Ectodermal cell (in vitro differentiated cells): ENCODE measurements at regions not wholly inside any gene's neighbourhood (a gene's known extent, or its start where the extent isn't known, plus 50 kb on each side); places are given as distances from the start of the nearest gene placed in this dataset.

ENCODE experiments used
- H3K27ac ChIP-seq: 2 replicates; pipeline ENCODE4 v1.7.0; 2013; ENCODE audit warnings: mild to moderate bottlenecking, low read depth, low read length; ENCODE audit not compliant: insufficient read depth, poor library complexity, severe bottlenecking
- H3K27me3 ChIP-seq: 2 replicates; pipeline ENCODE4 v1.7.0; 2013; ENCODE audit warnings: mild to moderate bottlenecking, low read length; ENCODE audit not compliant: insufficient read depth, control insufficient read depth, poor library complexity, severe bottlenecking
- H3K36me3 ChIP-seq: one replicate; pipeline ENCODE4 v1.7.0; 2013; ENCODE audit warnings: low read length; ENCODE audit not compliant: control insufficient read depth, insufficient read depth
- H3K4me1 ChIP-seq: one replicate; pipeline ENCODE4 v1.7.0; 2013; ENCODE audit warnings: low read length; ENCODE audit not compliant: control insufficient read depth, insufficient read depth
- H3K4me3 ChIP-seq: 2 replicates; pipeline ENCODE4 v1.7.0; 2013; ENCODE audit warnings: low read depth, low read length, control low read depth; ENCODE audit not compliant: insufficient read depth
- H3K9me3 ChIP-seq: 2 replicates; pipeline ENCODE4 v1.7.0; 2013; ENCODE audit warnings: mild to moderate bottlenecking, low read length, moderate library complexity; ENCODE audit not compliant: control insufficient read depth
- WGBS, 2 experiments: methylation state at CpG; one replicate each; pipeline ENCODE4 v1.1.7; 2013; ENCODE audit warnings: missing lambda C conversion rate in 2 of 2; 5-methylcytosine and 5-hydroxymethylcytosine counted together

GRCh38 chr7:88399696-88400240 is 93.1 kb upstream of the STEAP4 start:
- Histone ChIP-seq H3K9me3 (no peaks in the 10 kb centered on the region), H3K4me3 (no peak overlapping the region), H3K27ac (no peak overlapping the region), H3K4me1 (no peaks in the 10 kb centered on the region), H3K27me3 (no peaks in the 10 kb centered on the region), H3K36me3 (no peaks in the 10 kb centered on the region)
- 87 to 96% methylated on average over 5 of the region's 5 CpGs for WGBS, 2 experiments

GRCh38 chr7:88399036-88399435 is 92.3 kb upstream of the STEAP4 start:
- no peaks in the 10 kb centered on the region for H3K27me3 ChIP-seq
- 84% methylated on average over 9 of the region's 9 CpGs for WGBS, 2 experiments
- no peak overlapping the region for H3K27ac ChIP-seq

GRCh38 chr7:88398459-88398858 is 91.8 kb upstream of the STEAP4 start:
- no peak overlapping the region for H3K27ac ChIP-seq
- no peaks in the 10 kb centered on the region for H3K9me3 ChIP-seq
- no peaks in the 10 kb centered on the region for H3K36me3 ChIP-seq
- H3K27me3 ChIP-seq, result no peaks in the 10 kb centered on the region
- WGBS, 2 experiments, result 92% methylated on average over 1 of the region's 1 CpG; no CpG with 5 or more reads in 1 of the 2 experiments
- no peak overlapping the region for H3K4me3 ChIP-seq
- no peaks in the 10 kb centered on the region for H3K4me1 ChIP-seq

More at GRCh38 chr7:88399036-88399435, 92.3 kb upstream of the STEAP4 start:
- no peak overlapping the region for H3K4me3 ChIP-seq
- no peaks in the 10 kb centered on the region for H3K4me1 ChIP-seq
- H3K36me3 ChIP-seq, result no peaks in the 10 kb centered on the region
- H3K9me3 ChIP-seq, result no peaks in the 10 kb centered on the region

GRCh38 chr7:88396948-88397322 is 90.2 kb upstream of the STEAP4 start:
- Histone ChIP-seq H3K27me3 (no peaks in the 10 kb centered on the region), H3K36me3 (no peaks in the 10 kb centered on the region), H3K4me3 (no peak overlapping the region), H3K27ac (no peak overlapping the region), H3K4me1 (no peaks in the 10 kb centered on the region), H3K9me3 (no peaks in the 10 kb centered on the region)

GRCh38 chr7:88396295-88396947 is 89.7 kb upstream of the STEAP4 start:
- H3K4me3 ChIP-seq, result no peak overlapping the region
- no peaks in the 10 kb centered on the region for H3K36me3 ChIP-seq
- H3K27ac ChIP-seq, result no peak overlapping the region
- H3K27me3 ChIP-seq, result no peaks in the 10 kb centered on the region
- no peaks in the 10 kb centered on the region for H3K4me1 ChIP-seq
- H3K9me3 ChIP-seq, result no peaks in the 10 kb centered on the region
- whole genome bisulfite sequencing, 2 experiments, result 91 to 97% methylated on average over 2 of the region's 2 CpGs

GRCh38 chr7:88395715-88396114 is 89.0 kb upstream of the STEAP4 start:
- Histone ChIP-seq H3K9me3 (no peaks in the 10 kb centered on the region), H3K4me1 (no peaks in the 10 kb centered on the region), H3K27me3 (no peaks in the 10 kb centered on the region), H3K27ac (no peak overlapping the region), H3K36me3 (no peaks in the 10 kb centered on the region), H3K4me3 (no peak overlapping the region)
- 70 to 73% methylated on average over 4 of the region's 4 CpGs for WGBS, 2 experiments

GRCh38 chr7:88391247-88391646 is 84.6 kb upstream of the STEAP4 start:
- H3K27ac ChIP-seq, result no peak overlapping the region
- no peaks in the 10 kb centered on the region for H3K36me3 ChIP-seq
- H3K27me3 ChIP-seq, result no peaks in the 10 kb centered on the region
- H3K4me1 ChIP-seq, result no peaks in the 10 kb centered on the region
- no peaks in the 10 kb centered on the region for H3K9me3 ChIP-seq
- no peak overlapping the region for H3K4me3 ChIP-seq

GRCh38 chr7:88387368-88387767 is 80.7 kb upstream of the STEAP4 start:
- Histone ChIP-seq H3K4me1 (no peaks in the 10 kb centered on the region), H3K27ac (no peak overlapping the region), H3K9me3 (no peaks in the 10 kb centered on the region), H3K4me3 (no peak overlapping the region), H3K27me3 (no peaks in the 10 kb centered on the region), H3K36me3 (no peaks in the 10 kb centered on the region)
- WGBS, 2 experiments, result 94 to 97% methylated on average over 3 of the region's 3 CpGs

GRCh38 chr7:88386665-88387156 is 80.0 kb upstream of the STEAP4 start:
- no peaks in the 10 kb centered on the region for H3K4me1 ChIP-seq
- no peaks in the 10 kb centered on the region for H3K27me3 ChIP-seq
- no peaks in the 10 kb centered on the region for H3K36me3 ChIP-seq
- WGBS, 2 experiments, result 90% methylated on average over 3 of the region's 3 CpGs; no CpG with 5 or more reads in 1 of the 2 experiments
- H3K9me3 ChIP-seq, result no peaks in the 10 kb centered on the region
- H3K27ac ChIP-seq, result no peak overlapping the region
- no peak overlapping the region for H3K4me3 ChIP-seq

GRCh38 chr7:88377434-88377833 is 70.7 kb upstream of the STEAP4 start:
- WGBS, 2 experiments, result 0% methylated on average over 1 of the region's 1 CpG
- H3K4me1 ChIP-seq, result peaks cover 10% of the 10 kb centered on the region
- H3K27ac ChIP-seq, result no peak overlapping the region
- H3K36me3 ChIP-seq, result no peaks in the 10 kb centered on the region
- no peak overlapping the region for H3K4me3 ChIP-seq
- H3K27me3 ChIP-seq, result no peaks in the 10 kb centered on the region
- H3K9me3 ChIP-seq, result no peaks in the 10 kb centered on the region
